Glomerular visceral epithelial cell (primary cell): ENCODE measurements at regions not wholly inside any gene's neighbourhood (a gene's known extent, or its start where the extent isn't known, plus 50 kb on each side); places are given as distances from the start of the nearest gene placed in this dataset.
"Not testable (repeated sequence)": the region's sequence is repeated elsewhere in the genome, so short reads cannot be mapped to it uniquely, and the experiment has no call there.

Experiments
- DNase-seq: peaks from one replicate; pipeline ENCODE4 v3.0.0-alpha.2; 2016; ENCODE audit errors: extremely low spot score

GRCh38 chr13:71005919-71006318 lies 861.1 kb downstream of the DACH1 start:
- no peak for DNase-seq

- DNase-seq: no peak
Measured at GRCh38 chr13:70995338-70995737, 871.7 kb downstream of the DACH1 start.

GRCh38 chr13:70994191-70994590 lies 872.8 kb downstream of the DACH1 start:
- DNase-seq: no peak

GRCh38 chr13:70987043-70987442 lies 878.8 kb upstream of the KLHL1 start:
- DNase-seq: no peak

GRCh38 chr13:70985371-70985770 lies 877.1 kb upstream of the KLHL1 start:
- DNase-seq: no peak

GRCh38 chr13:70981219-70981618 lies 873.0 kb upstream of the KLHL1 start:
- not testable (repeated sequence) for DNase-seq

- no peak for DNase-seq
Measured at GRCh38 chr13:70969321-70969720, 861.1 kb upstream of the KLHL1 start.

- DNase-seq: no peak
Measured at GRCh38 chr13:70967564-70967963, 859.3 kb upstream of the KLHL1 start.

- DNase-seq: no peak
Measured at GRCh38 chr13:70964874-70965273, 856.6 kb upstream of the KLHL1 start.

- DNase-seq: no peak
Measured at GRCh38 chr13:70964124-70964523, 855.9 kb upstream of the KLHL1 start.

- peak; percentile 40 for DNase-seq
Measured at GRCh38 chr13:70960841-70961443, 852.7 kb upstream of the KLHL1 start.

GRCh38 chr13:70959035-70959775 lies 851.0 kb upstream of the KLHL1 start:
- DNase-seq: no peak

GRCh38 chr13:70955887-70956286 lies 847.6 kb upstream of the KLHL1 start:
- no peak for DNase-seq

GRCh38 chr13:70950664-70951063 lies 842.4 kb upstream of the KLHL1 start:
- DNase-seq: no peak

- no peak for DNase-seq
Measured at GRCh38 chr13:70945506-70945905, 837.3 kb upstream of the KLHL1 start.

- DNase-seq: no peak
Measured at GRCh38 chr13:70941454-70941853, 833.2 kb upstream of the KLHL1 start.

GRCh38 chr13:70938462-70938861 lies 830.2 kb upstream of the KLHL1 start:
- no peak for DNase-seq

- no peak for DNase-seq
Measured at GRCh38 chr13:70932511-70932910, 824.3 kb upstream of the KLHL1 start.

- no peak for DNase-seq
Measured at GRCh38 chr13:70923863-70924752, 815.9 kb upstream of the KLHL1 start.

- no peak for DNase-seq
Measured at GRCh38 chr13:70911286-70911685, 803.0 kb upstream of the KLHL1 start.

- DNase-seq: no peak
Measured at GRCh38 chr13:70908795-70909194, 800.5 kb upstream of the KLHL1 start.

GRCh38 chr13:70905035-70905434 lies 796.8 kb upstream of the KLHL1 start:
- no peak for DNase-seq

- DNase-seq: no peak
Measured at GRCh38 chr13:70896136-70896535, 787.9 kb upstream of the KLHL1 start.
